NCI-H1105 (cell line): ENCODE measurements at regions not wholly inside any gene's neighbourhood (a gene's known extent, or its start where the extent isn't known, plus 50 kb on each side); places are given as distances from the start of the nearest gene placed in this dataset.

Experiments used
- DNase-seq: peaks from one replicate; lab custom pipeline; 2025; lab: John Stamatoyannopoulos, UW

GRCh38 chr1:80418134-80418533 is 1382.6 kb upstream of the ADGRL2 start:
- no peak for DNase-seq

- DNase-seq, result no peak
Observed at GRCh38 chr1:80417671-80418070, 1383.1 kb upstream of the ADGRL2 start.

GRCh38 chr1:80413969-80414368 is 1386.8 kb upstream of the ADGRL2 start:
- DNase-seq, result no peak

- no peak for DNase-seq
Observed at GRCh38 chr1:80410233-80410632, 1390.5 kb upstream of the ADGRL2 start.

GRCh38 chr1:80403471-80403893 is 1397.0 kb upstream of the ADGRL4 start:
- no peak for DNase-seq

- no peak for DNase-seq
Observed at GRCh38 chr1:80402625-80403024, 1396.1 kb upstream of the ADGRL4 start.

- DNase-seq, result no peak
Observed at GRCh38 chr1:80401757-80402156, 1395.2 kb upstream of the ADGRL4 start.

- no peak for DNase-seq
Observed at GRCh38 chr1:80392529-80392928, 1386.0 kb upstream of the ADGRL4 start.

GRCh38 chr1:80385650-80386049 is 1379.1 kb upstream of the ADGRL4 start:
- no peak for DNase-seq

- no peak for DNase-seq
Observed at GRCh38 chr1:80384959-80385358, 1378.4 kb upstream of the ADGRL4 start.

- DNase-seq, result no peak
Observed at GRCh38 chr1:80384083-80384830, 1377.7 kb upstream of the ADGRL4 start.

- no peak for DNase-seq
Observed at GRCh38 chr1:80375662-80376061, 1369.1 kb upstream of the ADGRL4 start.

- DNase-seq, result no peak
Observed at GRCh38 chr1:80375109-80375508, 1368.6 kb upstream of the ADGRL4 start.

- no peak for DNase-seq
Observed at GRCh38 chr1:80369780-80370179, 1363.2 kb upstream of the ADGRL4 start.

- no peak for DNase-seq
Observed at GRCh38 chr1:80367058-80367457, 1360.5 kb upstream of the ADGRL4 start.

GRCh38 chr1:80365359-80366021 is 1359.0 kb upstream of the ADGRL4 start:
- no peak for DNase-seq

GRCh38 chr1:80363689-80364475 is 1357.4 kb upstream of the ADGRL4 start:
- no peak for DNase-seq

- no peak for DNase-seq
Observed at GRCh38 chr1:80359666-80360065, 1353.1 kb upstream of the ADGRL4 start.

GRCh38 chr1:80349218-80349617 is 1342.7 kb upstream of the ADGRL4 start:
- no peak for DNase-seq

- DNase-seq, result no peak
Observed at GRCh38 chr1:80341021-80341420, 1334.5 kb upstream of the ADGRL4 start.

GRCh38 chr1:80318108-80318507 is 1311.6 kb upstream of the ADGRL4 start:
- DNase-seq, result no peak

GRCh38 chr1:80310703-80311245 is 1304.2 kb upstream of the ADGRL4 start:
- no peak for DNase-seq

- no peak for DNase-seq
Observed at GRCh38 chr1:80305466-80305865, 1298.9 kb upstream of the ADGRL4 start.
